A673 (cell line): ENCODE measurements at regions not wholly inside any gene's neighbourhood (a gene's known extent, or its start where the extent isn't known, plus 50 kb on each side); places are given as distances from the start of the nearest gene placed in this dataset.

ENCODE experiments used
- CTCF ChIP-seq: fragments of 300-800, 200-600 bp; sonication (generic); conservative IDR thresholded peaks from 2 replicates; pipeline ENCODE4 v1.5.1; 2017; ENCODE audit warnings: low read depth, mild to moderate bottlenecking, antibody characterized with exemption, low read length, moderate library complexity, mixed read lengths
- EZH2 ChIP-seq: fragments of 200-600 bp; sonication (generic); IDR thresholded peaks from 2 replicates; pipeline ENCODE4 v1.6.1; 2017; ENCODE audit warnings: borderline replicate concordance, low read depth, mild to moderate bottlenecking, mixed read lengths, antibody characterized with exemption, low read length; ENCODE audit not compliant: poor library complexity, severe bottlenecking

DNA sequence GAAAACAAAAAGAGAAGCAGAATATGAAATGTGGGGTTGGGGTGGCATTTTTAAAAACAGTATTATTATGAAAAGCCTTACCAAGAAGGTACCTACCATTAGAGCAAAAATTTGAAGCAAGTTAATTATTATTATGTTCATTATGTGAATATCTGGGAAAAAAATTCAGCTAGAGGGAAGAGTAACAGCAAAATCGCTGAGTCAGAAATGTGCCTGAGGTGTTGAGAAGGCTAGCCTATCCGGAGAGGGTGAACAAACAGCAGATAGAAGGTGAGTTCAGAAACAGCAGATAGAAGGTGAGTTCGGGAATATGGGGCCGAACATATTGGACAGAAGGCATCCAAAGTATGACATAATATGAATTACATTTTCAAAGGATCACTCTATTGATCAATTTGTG is 536.8 kb upstream of the ANO5 start:
- no peak for TF ChIP-seq CTCF
- TF ChIP-seq EZH2: no peak
